GM12878 (cell line): ENCODE measurements at regions not wholly inside any gene's neighbourhood (a gene's known extent, or its start where the extent isn't known, plus 50 kb on each side); places are given as distances from the start of the nearest gene placed in this dataset.

Experiments used
- BHLHE40 ChIP-seq, 2 experiments: fragments of 450-650 bp in 1 of 2; IDR thresholded peaks; 2 replicates each; pipeline ENCODE4 v1.6.1; 2011 to 2017; ENCODE audit warnings: low read depth in 2 of 2, borderline replicate concordance in 1 of 2, improper control_type of control experiment in 1 of 2, low read length in 1 of 2, mild to moderate bottlenecking in 1 of 2
- CREB1 ChIP-seq: IDR thresholded peaks from 2 replicates; pipeline ENCODE4 v1.6.1; 2012; ENCODE audit warnings: low read depth, mild to moderate bottlenecking, inconsistent platforms
- CTCF ChIP-seq, 3 experiments: IDR thresholded peaks in 2 of 3; conservative IDR thresholded peaks in 1 of 3; 2 replicates each; pipeline ENCODE4 v1.5.1; 2011; ENCODE audit warnings: low read depth in 3 of 3, low read length in 3 of 3, mild to moderate bottlenecking in 3 of 3, control low read depth in 2 of 3, moderate library complexity in 2 of 3, inconsistent platforms in 1 of 3, mixed read lengths in 1 of 3; ENCODE audit not compliant: control insufficient read depth in 2 of 3, insufficient read depth in 1 of 3; ENCODE audit errors: extremely low read depth in 1 of 3
- EP300 ChIP-seq, 2 experiments: fragments of 150-350 bp in 1 of 2; IDR thresholded peaks; 2 replicates each; pipeline ENCODE4 v1.6.1; 2011 to 2012; ENCODE audit warnings: low read depth in 2 of 2, low read length in 2 of 2, borderline replicate concordance in 1 of 2, improper control_type of control experiment in 1 of 2, inconsistent platforms in 1 of 2; ENCODE audit not compliant: control insufficient read depth in 1 of 2
- EZH2 ChIP-seq: IDR thresholded peaks from 2 replicates; pipeline ENCODE4 v1.6.1; 2012; ENCODE audit warnings: low read depth, mild to moderate bottlenecking, control low read depth, inconsistent platforms, low read length, borderline replicate concordance; ENCODE audit not compliant: control insufficient read depth
- GABPA ChIP-seq: IDR thresholded peaks from 2 replicates; pipeline ENCODE4 v1.6.1; 2014; ENCODE audit warnings: antibody characterized with exemption, low read depth, mild to moderate bottlenecking, inconsistent platforms
- HDGF ChIP-seq: fragments of 450-650 bp; IDR thresholded peaks from 2 replicates; pipeline ENCODE4 v1.6.1; 2016; ENCODE audit warnings: antibody characterized with exemption
- MYC ChIP-seq: IDR thresholded peaks from 2 replicates; pipeline ENCODE4 v1.6.1; 2011; ENCODE audit warnings: mild to moderate bottlenecking, low read length, moderate library complexity, inconsistent platforms; ENCODE audit not compliant: insufficient read depth, insufficient replicate concordance, insufficient read length, severe bottlenecking
- NFIC ChIP-seq: IDR thresholded peaks from 2 replicates; pipeline ENCODE4 v1.6.1; 2012; ENCODE audit warnings: low read depth, mild to moderate bottlenecking, inconsistent platforms, low read length, moderate library complexity
- POLR2A ChIP-seq: IDR thresholded peaks from 2 replicates; pipeline ENCODE4 v1.6.1; 2011; ENCODE audit warnings: low read depth, mild to moderate bottlenecking, low read length
- SMC3 ChIP-seq: IDR thresholded peaks from 2 replicates; pipeline ENCODE4 v1.6.1; 2011; ENCODE audit warnings: low read length, improper control_type of control experiment, borderline replicate concordance
- SREBF2 ChIP-seq: IDR thresholded peaks from 2 replicates; pipeline ENCODE4 v1.6.1; 2012; ENCODE audit warnings: mild to moderate bottlenecking, low read length
- YY1 ChIP-seq: IDR thresholded peaks from 2 replicates; pipeline ENCODE4 v1.6.1; 2011; ENCODE audit warnings: low read depth, mild to moderate bottlenecking, low read length
- ZSCAN29 ChIP-seq: fragments of 450-650 bp; IDR thresholded peaks from 2 replicates; pipeline ENCODE4 v1.6.1; 2017; ENCODE audit warnings: mild to moderate bottlenecking, moderate library complexity

- TF ChIP-seq POLR2A (no peak), HDGF (no peak), CTCF (IDR thresholded peaks at IDR 0.05 in 2 of 3, conservative IDR thresholded peaks at IDR 0.05 in 1 of 3; ENCODE audit: control insufficient read depth in 2 of 3, extremely low read depth in 1 of 3, insufficient read depth in 1 of 3, low read depth in 3 of 3, low read length in 3 of 3) (no peak), EZH2 (no peak), SREBF2 (no peak), GABPA (no peak), SMC3 (no peak), CREB1 (no peak), YY1 (no peak), MYC (no peak), ZSCAN29 (no peak), EP300 (IDR thresholded peaks at IDR 0.05; ENCODE audit: borderline replicate concordance in 1 of 2, control insufficient read depth in 1 of 2, low read depth in 2 of 2, low read length in 2 of 2) (no peak), BHLHE40 (IDR thresholded peaks at IDR 0.05; ENCODE audit: borderline replicate concordance in 1 of 2, low read depth in 2 of 2, low read length in 1 of 2) (no peak), NFIC (no peak)
Measured at GRCh38 chr20:63098195-63098810, 91.5 kb upstream of the BHLHE23 start.
